GM21381 (cell line): ENCODE measurements at regions not wholly inside any gene's neighbourhood (a gene's known extent, or its start where the extent isn't known, plus 50 kb on each side); places are given as distances from the start of the nearest gene placed in this dataset.

Source experiments
- ATAC-seq: cut with Tn5 transposase; IDR thresholded peaks from one replicate; pipeline ENCODE4 v1.9.1; 2021; ENCODE audit warnings: mild to moderate bottlenecking, moderate library complexity; ENCODE audit not compliant: unreplicated experiment

DNA sequence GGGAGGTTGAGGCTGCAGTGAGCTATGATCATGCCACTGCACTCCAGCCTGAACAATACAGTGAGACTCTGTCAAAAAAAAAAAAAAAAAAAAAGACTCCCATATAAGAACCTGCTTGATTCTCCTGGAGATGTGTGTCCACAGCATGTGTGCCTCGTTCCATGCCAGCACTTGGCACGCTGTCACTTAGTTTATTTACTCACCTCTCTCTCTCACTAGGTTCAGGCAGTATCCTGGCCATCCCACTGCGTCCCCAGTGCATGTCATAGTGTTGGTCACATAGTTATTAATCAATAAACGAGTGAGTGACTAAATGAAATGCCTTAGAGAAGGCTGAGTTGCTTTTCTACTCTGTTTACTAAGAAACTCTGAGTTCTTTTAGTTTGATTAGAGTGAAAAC is 79.1 kb upstream of the GPR12 start:
- no peak for ATAC-seq

DNA sequence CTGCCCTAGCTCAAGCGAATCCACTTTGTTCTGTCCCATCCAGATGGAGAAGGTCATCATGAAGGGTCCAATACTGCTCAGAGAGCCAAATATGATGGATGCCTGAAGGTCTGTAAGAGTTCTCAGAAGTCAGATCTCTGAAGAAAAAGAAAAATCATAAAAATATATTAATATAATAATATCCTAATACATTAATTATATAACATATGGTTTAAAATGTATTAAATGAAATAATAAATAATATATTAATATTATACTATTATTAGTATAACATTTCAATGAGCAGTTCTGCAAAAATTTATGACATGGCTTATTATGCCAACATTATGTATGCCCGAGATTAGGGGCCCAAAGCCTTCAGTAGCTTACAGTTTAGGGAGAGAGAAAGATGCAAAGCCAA is 78.2 kb upstream of the GPR12 start:
- ATAC-seq = no peak

DNA sequence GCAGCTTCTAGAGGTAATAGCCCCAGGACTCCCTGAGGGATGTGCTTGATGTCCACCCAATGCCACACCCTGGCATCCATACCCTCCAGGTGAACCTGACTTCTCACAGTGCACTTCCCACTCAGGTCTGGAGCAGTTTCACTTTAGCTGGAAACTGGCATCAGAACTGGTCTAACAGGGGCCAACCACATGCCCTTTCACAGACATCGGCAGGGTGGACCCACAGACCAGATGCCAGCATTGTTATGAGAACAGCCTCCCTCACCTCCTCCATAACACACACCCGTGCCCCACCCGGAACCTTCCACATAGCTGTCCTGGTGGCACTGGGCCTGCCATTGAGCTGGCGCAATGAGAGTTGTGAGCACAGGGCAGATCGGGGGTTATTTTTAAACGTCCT is 77.4 kb upstream of the GPR12 start:
- ATAC-seq = no peak

DNA sequence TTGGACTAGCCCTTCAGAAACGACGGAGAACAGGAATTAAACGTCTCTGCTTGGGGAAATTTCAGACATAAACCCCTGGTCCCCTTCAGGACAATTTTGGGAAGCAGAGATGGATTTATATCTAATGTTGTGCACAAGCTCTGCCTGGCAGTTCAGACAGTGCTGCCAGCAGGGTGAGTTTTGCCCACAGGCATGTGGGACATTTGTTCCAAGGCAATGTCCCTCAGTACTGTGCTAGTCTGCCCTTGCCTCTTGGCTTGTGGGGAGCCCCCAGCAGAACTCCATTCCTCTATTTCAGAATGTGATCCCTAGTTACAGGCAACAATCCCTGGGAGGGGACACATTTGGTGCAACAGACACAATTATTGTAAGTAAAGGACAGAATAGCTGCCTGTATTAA is 76.5 kb upstream of the GPR12 start:
- ATAC-seq = no peak

DNA sequence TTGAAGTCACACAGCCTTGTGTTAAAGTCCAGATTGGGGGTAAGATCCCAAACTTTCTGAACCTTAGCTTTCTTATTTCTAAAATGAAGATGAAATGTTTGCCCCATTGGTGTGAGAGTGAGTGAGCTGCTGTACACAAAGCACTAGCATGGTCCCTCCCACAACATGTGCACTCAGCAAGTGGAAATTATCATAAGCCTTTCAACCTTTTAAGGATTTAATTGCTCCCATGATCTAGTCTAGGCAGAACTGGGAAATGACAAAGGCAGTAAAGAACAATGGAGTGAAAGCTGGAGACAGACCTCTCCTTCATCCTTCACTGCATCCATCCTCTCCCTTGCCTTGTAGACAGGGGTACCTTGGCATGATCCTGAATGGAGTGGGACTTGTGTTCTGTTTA is 76.0 kb upstream of the GPR12 start:
- no peak for ATAC-seq

DNA sequence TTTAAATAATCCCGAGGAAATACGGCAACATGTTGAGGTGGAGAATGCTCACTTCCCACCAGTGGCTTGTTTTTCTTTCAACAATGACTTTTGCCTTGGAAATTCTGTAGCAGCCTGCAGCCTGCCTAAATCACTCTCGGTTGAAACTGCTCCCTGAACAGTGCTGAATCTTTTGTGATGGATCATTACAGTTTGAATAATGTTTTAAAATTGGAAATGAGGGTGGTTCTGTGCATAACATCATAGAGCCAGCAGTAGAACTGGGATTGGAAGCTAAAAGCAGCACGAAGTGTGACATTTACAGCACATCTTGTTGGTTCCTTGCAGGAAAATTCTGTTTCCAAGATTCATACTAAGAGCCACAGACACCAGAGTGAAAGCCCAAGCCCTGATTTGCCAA is 74.1 kb upstream of the GPR12 start:
- no peak for ATAC-seq

DNA sequence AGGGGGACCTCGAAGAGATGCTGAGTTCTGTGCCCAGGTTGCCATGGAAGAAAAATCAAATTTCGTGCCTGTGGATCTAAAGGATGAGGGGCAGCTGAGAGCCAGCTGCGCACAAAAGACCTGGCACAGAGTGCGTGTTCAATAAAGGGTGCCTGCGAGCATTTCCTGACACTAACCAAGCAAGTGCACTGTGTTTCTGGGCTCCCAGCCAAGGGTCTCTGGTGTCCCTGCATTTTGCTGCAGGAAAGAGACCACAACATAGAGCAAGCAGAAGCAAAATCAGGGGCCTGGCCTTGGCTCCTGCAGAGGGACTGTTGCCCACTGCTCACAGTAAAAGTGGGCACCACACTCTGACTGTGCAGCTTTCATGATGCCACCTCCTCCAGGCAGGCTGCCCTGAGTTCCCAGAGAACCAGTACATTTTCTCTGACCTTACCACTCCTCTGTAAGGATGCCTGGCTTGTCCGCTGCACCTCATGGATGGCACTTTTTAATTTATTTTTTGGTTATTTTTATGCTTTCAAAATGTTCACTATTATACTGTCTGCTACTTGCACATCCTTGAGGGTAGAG is 70.8 kb upstream of the GPR12 start:
- ATAC-seq = no peak

DNA sequence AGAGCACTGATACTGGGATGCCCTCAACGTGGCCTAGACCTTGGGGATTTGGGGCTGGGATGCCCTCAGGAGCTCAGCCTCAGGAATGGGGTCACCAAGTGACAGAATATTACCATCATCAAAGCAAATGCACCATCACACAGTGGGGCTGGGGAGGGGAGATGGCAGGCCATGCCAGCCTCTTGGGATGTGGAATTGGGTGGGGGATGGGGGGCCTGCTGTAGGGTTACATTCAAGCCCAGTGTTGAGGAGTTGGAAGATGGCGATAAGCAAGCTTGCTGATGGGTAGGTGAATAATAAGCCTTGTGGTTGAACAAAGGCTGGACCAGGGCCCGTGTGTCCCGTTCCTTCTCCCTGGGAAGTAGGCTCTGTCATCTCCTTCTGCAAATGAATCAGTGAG is 69.1 kb upstream of the GPR12 start:
- ATAC-seq = no peak

DNA sequence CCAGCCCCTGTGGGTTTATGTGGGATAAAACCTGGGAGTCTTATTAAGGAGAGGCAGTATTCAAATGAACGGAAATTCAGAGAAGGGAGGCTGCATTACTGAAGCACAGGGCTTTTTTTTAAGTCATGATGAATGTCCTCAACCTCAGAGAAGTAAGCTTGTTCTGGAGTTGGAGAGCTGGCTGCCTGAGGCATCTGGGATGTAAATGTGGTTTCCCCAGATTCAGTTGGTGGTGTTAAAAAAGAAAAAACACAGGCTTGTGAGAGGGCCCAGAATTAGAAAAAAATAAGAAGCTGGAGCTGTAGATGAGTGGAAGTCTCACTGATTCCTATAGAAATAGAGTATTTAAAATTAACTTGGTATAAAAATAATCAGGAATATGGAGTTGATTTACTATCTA is 64.0 kb upstream of the GPR12 start:
- no peak for ATAC-seq

DNA sequence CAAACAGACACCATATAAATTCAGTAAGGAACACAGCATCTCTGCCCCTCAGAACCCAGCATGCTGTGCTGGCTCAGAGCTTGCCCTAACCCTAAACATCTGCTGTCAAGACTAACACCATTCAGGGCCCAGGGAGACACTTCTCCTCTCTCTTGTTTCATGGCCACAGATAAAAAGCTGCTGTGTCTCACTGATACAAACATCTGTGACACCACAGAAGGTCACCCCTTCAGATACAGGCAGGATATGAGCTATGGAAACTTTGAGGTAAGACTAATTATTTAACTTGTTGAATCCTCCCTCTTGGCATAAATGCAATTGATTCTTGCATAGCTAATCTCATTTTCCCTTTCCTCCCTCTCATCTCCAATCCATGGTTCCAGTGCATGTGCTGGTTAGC is 61.6 kb upstream of the GPR12 start:
- ATAC-seq = no peak

DNA sequence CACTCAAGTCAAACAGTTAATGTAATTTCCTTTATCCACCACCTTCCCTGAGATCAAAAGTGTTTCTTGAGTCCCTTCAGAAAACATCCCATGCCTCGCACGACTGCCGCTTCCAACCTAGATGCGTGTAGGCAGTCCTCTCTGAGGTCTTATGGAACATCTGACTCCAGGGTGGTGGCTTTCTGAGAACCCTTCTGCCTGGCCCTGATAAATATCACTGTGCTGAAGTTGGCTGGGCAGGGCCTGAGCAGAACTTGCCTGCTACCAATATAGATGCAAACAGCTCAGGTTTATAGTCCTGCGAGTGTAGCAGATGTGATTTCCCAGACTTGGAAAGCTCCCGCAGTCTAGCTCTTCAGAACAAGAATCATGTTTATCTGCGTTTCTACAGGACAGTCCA is 61.1 kb upstream of the GPR12 start:
- no peak for ATAC-seq

DNA sequence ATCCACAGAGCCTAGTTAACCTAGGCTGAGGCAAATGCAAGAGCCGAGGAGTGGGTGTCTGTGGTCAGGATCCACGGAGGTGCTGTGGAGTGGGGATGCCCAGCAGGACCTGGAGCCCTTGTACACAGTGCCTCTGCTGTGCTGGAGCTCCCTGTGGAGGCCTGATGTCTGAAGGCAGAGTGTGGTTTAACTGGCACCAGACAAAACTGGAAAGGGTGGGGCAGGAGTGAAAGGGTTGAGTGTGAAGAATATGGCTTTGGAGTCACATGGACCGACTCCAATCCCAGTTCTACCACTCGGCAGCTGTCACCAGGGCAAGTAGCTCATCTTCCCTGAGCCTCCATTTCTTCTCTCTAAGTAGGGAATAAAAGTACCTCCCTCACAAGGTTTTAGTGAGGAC is 60.3 kb upstream of the GPR12 start:
- ATAC-seq = no peak

DNA sequence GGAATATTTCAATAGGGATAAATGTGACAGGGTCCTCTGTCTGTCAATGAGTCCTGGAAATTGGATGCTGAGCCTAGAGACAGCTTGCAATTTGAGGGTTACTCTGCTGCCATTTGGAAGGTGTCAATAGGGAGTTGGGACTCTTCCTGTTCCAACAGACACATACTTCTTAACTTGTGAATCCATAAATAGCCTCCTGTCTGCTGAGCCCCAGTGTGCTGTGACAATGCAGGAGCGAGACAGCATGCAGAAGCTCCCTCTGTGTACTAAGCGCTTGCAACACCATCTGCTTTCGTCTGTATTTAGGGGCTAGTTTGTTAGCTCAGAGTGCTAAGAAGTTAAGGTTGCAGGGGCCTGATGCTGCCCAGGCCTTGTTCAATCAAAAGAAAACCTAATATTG is 58.5 kb upstream of the GPR12 start:
- no peak for ATAC-seq

DNA sequence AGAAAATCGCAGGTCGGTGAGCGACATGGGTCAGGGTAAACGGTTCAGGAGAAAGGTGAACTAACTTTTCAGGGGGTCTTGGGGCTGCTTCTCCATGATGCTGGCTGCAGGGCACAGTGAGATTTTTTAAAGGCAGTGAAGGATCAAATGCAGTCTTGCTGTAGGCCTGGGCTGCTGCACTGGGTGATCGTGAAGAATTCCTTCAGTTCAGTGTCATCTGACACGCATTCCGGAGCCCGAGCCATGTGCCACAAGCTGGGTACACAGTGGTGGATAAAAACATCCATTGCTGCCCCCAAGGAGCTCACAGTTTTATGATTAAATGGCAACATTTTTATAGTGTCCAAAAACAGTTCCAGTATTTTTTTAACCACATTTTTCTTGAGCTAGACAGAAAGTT is 56.3 kb upstream of the GPR12 start:
- ATAC-seq = no peak

DNA sequence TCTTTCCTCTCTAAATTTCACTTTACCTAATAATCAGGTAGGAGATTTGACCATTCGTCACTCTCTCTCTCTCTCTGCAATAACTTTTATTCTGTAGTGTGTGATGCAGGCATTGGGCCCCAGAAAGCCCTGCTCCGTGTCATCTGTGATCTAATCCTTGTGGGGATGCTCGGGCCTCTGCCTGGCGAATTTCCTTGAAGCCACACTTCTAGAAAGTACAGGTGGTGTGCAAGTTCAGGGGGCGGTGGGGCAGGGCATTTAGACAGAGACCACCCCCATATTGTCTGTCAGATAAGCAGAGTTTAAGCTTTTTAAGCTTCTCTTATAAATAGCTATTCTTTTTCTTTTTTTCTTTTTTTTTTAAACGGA is 53.4 kb upstream of the GPR12 start:
- no peak for ATAC-seq

DNA sequence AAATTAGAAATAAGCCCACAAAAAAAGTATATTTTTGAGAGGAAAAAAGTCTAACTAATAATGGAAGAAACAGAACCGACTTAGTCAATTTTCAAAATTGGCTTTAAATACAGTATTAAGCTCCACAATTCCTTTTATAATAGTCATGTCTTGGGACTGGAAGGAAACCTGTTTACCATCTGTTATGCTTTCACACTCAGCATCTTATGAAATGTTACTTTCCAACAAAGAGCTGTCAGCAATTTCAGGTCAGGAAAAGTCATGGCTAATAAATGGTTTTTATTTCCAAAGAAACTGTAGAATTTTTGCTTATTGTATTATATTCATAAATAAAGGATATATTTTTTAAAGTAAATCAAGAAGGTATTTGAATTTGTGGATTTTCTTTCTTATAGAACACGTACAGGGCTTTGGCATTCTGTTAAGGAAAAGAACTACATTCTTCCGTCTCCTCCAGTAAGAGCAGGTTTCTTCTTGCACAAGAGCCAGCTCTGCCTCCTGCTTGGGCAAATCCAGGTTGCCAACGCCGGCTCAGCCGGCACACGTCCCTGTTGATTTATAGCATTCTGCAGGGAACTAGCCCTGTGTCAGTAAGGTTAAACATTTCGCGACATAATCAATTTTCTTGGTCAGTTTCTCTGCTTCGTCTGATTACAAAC is 52.9 kb upstream of the GPR12 start:
- ATAC-seq = no peak

DNA sequence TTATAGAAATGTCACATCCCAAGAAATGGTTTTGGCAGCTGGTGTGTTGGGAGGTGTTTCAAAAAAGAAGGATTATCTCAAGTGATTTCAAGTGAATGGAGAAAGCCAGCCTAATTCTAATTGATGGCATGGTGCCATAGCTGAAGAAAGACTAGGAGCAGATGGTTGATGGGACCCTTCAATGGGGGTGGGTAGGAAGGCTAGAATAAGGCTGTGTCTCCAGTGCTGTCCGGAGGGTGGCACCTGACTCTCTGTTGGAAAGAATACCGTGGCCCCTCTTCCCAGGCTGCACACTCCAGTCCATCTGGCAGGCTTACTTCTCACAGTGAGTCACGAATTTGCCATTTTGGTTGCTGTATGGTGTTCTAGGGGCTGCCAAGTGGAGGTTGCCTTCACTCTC is 51.0 kb upstream of the GPR12 start:
- ATAC-seq = no peak
